Type B pancreatic cell (in vitro differentiated cells): ENCODE measurements at regions not wholly inside any gene's neighbourhood (a gene's known extent, or its start where the extent isn't known, plus 50 kb on each side); places are given as distances from the start of the nearest gene placed in this dataset.

Experiments
- DNase-seq: peaks from one replicate; pipeline ENCODE4 v3.0.0; 2021; ENCODE audit warnings: mixed read lengths; ENCODE audit not compliant: unreplicated experiment; ENCODE audit errors: extremely low spot score
- H3K27ac Mint-ChIP-seq: 2 replicates; pipeline ENCODE4 v1.8.0; 2021; ENCODE audit warnings: mild to moderate bottlenecking, mixed read lengths
- H3K27me3 Mint-ChIP-seq: 2 replicates; pipeline ENCODE4 v1.8.0; 2021; ENCODE audit warnings: mixed read lengths
- H3K36me3 Mint-ChIP-seq: 2 replicates; pipeline ENCODE4 v1.8.0; 2021; ENCODE audit warnings: mixed read lengths
- H3K4me1 Mint-ChIP-seq: one replicate; pipeline ENCODE4 v1.8.0; 2021; ENCODE audit warnings: mixed read lengths; ENCODE audit not compliant: unreplicated experiment
- H3K4me3 Mint-ChIP-seq: 2 replicates; pipeline ENCODE4 v1.8.0; 2021; ENCODE audit warnings: mild to moderate bottlenecking, mixed read lengths
- H3K9me3 Mint-ChIP-seq: 2 replicates; pipeline ENCODE4 v1.8.0; 2021; ENCODE audit warnings: mixed read lengths
- TF ChIP-seq, protein P1 (sequence below): fragments of 200-600 bp; sonication (generic); conservative IDR thresholded peaks from 2 replicates; pipeline ENCODE4 v1.5.0; 2021; ENCODE audit warnings: antibody characterized with exemption, mild to moderate bottlenecking

DNA sequence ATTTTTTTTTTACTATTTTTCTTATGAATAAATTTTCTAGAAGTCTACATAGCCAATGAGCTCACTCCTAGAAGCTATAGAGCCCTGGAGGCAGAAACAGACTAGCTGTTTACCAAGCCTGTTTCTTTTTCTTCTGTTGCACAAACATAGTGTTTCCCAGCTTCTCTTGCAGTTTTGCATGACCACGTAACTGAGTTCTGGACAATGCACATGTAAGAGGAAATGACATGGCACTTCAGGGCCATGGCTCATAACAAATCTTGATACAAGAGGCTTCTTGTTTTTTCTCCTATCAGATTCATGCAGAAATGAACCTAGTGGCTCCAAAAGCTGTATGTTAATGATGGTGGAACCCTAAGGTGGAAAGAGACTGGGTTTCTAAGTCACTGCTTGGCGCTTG is 127.4 kb downstream of the ZNF330 start:
- Mint-ChIP-seq H3K4me1 (peaks cover 2% of the 10 kb centered on the region), H3K4me3 (no peak overlapping the region), H3K9me3 (no peaks in the 10 kb centered on the region), H3K27ac (no peak overlapping the region), H3K36me3 (no peaks in the 10 kb centered on the region), H3K27me3 (peaks cover 4% of the 10 kb centered on the region)
- TF ChIP-seq, protein P1, sequence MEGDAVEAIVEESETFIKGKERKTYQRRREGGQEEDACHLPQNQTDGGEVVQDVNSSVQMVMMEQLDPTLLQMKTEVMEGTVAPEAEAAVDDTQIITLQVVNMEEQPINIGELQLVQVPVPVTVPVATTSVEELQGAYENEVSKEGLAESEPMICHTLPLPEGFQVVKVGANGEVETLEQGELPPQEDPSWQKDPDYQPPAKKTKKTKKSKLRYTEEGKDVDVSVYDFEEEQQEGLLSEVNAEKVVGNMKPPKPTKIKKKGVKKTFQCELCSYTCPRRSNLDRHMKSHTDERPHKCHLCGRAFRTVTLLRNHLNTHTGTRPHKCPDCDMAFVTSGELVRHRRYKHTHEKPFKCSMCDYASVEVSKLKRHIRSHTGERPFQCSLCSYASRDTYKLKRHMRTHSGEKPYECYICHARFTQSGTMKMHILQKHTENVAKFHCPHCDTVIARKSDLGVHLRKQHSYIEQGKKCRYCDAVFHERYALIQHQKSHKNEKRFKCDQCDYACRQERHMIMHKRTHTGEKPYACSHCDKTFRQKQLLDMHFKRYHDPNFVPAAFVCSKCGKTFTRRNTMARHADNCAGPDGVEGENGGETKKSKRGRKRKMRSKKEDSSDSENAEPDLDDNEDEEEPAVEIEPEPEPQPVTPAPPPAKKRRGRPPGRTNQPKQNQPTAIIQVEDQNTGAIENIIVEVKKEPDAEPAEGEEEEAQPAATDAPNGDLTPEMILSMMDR: no peak
- DNase-seq: no peak

DNA sequence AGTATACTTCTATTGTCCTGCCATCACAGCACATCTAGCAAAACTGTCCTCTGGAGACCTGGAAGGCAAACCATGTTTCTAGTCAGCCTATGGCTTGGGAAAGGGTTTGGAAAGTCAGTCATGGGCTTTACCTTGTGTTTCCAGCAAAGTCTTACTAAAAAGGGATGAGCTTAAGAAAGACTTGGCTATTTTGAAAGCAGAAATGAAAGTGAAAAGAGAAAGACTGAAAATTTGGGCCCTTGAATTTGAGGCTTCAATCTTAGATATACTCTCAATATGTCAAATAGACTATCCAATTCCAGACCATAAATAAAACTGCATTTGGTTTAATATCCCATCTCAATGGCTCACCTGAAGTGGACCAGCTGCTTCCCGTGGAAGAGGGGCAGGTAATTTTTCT is 127.9 kb downstream of the ZNF330 start:
- no peak for DNase-seq
- Mint-ChIP-seq H3K4me1 (peaks cover 6% of the 10 kb centered on the region), H3K27me3 (peaks cover 4% of the 10 kb centered on the region), H3K27ac (no peak overlapping the region), H3K4me3 (no peak overlapping the region), H3K36me3 (no peaks in the 10 kb centered on the region), H3K9me3 (no peaks in the 10 kb centered on the region)
- TF ChIP-seq, protein P1: no peak

DNA sequence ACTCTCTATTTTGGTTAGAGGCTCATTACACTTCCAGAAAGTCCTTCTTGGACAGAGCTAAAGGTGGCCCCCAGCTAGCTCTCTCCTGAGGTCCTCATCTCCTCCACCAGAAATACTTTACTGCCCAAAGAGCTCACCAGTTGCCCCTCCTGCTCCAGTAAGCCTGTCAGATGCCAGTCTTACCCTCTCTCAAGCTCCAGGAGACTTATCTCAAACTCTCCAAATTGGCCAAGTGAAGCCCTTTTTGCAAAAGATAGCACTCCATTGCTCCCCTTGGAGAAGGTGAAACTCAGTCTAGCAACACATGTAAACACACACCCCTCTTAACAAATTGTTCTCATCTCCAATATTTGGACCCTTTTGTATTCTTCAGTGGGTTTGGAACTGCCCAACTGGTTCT is 128.5 kb downstream of the ZNF330 start:
- peaks cover 8% of the 10 kb centered on the region for H3K4me1 Mint-ChIP-seq
- TF ChIP-seq, protein P1: no peak
- no peaks in the 10 kb centered on the region for H3K36me3 Mint-ChIP-seq
- no peaks in the 10 kb centered on the region for H3K9me3 Mint-ChIP-seq
- no peak for DNase-seq
- H3K4me3 Mint-ChIP-seq: no peak overlapping the region
- no peak overlapping the region for H3K27ac Mint-ChIP-seq
- H3K27me3 Mint-ChIP-seq: no peaks in the 10 kb centered on the region

DNA sequence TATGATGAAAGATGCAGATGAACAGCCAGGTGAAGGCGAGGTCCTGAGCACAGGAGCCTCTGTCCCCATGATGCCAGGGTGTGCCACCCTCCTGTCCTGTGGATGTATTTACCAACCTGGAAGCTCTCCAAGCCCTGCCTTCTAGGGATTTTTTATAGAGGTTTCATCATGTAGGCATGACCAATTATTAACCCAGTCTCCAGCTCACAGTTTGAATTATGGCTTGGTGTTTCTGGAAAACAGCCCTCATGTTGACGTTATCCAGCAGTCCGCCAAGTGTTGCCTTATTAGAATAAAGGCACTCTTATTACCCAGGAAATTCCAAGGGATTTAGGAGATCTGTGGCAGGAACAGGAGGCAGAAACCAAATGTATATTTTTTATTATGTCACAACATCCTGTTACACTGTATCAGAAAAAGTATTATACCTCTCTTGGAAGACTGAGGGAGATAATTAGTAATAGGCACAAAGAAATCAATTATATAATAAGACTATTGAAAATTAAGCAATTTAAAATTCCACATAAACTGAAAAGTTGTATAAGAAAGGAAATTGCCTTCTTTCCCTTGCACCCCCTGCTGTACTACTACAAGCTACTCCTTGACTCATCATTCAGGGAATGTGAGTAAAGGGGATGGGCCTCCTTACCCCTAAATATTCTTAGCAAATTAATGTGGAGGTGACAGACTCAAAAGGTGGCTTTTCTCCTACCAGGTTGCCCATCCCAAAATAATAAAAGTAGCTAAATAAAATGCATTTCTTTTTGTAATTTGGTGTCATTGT is 129.6 kb downstream of the ZNF330 start:
- Mint-ChIP-seq H3K36me3 (no peaks in the 10 kb centered on the region), H3K4me3 (no peak overlapping the region), H3K9me3 (no peaks in the 10 kb centered on the region), H3K27ac (no peak overlapping the region), H3K4me1 (peaks cover 8% of the 10 kb centered on the region), H3K27me3 (no peaks in the 10 kb centered on the region)
- no peak for DNase-seq
- TF ChIP-seq, protein P1: no peak

DNA sequence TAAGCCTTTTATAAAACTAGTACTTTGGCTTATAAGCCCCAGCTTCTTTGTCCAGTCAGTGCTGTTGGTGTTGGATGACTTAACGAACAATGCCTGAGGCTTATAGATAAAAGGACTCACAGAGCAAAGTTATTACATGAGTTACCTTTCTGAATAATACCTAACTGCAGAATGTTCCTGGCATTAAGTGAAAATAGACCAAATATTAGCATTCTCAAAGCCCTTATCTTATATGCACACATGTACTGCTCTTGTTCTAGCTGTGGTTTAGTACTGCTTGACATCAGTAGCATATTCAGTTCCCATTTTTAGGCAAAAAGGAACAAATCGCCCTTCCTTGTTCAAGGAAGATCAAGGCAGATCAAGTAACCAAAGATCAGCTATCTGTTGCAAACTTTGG is 131.6 kb downstream of the ZNF330 start:
- Mint-ChIP-seq H3K27ac (no peak overlapping the region), H3K9me3 (no peaks in the 10 kb centered on the region), H3K36me3 (no peaks in the 10 kb centered on the region), H3K4me3 (no peak overlapping the region), H3K27me3 (no peaks in the 10 kb centered on the region), H3K4me1 (peaks cover 8% of the 10 kb centered on the region)
- TF ChIP-seq, protein P1: no peak
- DNase-seq: no peak
